ENCODE measurements at regions not wholly inside any gene's neighbourhood (a gene's known extent, or its start where the extent isn't known, plus 50 kb on each side); places are given as distances from the start of the nearest gene placed in this dataset.

- TF ChIP-seq, protein P1, sequence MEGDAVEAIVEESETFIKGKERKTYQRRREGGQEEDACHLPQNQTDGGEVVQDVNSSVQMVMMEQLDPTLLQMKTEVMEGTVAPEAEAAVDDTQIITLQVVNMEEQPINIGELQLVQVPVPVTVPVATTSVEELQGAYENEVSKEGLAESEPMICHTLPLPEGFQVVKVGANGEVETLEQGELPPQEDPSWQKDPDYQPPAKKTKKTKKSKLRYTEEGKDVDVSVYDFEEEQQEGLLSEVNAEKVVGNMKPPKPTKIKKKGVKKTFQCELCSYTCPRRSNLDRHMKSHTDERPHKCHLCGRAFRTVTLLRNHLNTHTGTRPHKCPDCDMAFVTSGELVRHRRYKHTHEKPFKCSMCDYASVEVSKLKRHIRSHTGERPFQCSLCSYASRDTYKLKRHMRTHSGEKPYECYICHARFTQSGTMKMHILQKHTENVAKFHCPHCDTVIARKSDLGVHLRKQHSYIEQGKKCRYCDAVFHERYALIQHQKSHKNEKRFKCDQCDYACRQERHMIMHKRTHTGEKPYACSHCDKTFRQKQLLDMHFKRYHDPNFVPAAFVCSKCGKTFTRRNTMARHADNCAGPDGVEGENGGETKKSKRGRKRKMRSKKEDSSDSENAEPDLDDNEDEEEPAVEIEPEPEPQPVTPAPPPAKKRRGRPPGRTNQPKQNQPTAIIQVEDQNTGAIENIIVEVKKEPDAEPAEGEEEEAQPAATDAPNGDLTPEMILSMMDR (IDR thresholded peaks at IDR 0.05; ENCODE audit: insufficient read depth, low read length, poor library complexity, severe bottlenecking), result no peak
- TF ChIP-seq EZH2phosphoT487 (conservative IDR thresholded peaks at IDR 0.05; ENCODE audit: low read length), result no peak
Measured at GRCh38 chr3:159796226-159796625, 192.4 kb upstream of the IL12A start.

Data from SU-DHL-6 (cell line).